Mucosa of descending colon (tissue), 3 donors: ENCODE measurements at regions not wholly inside any gene's neighbourhood (a gene's known extent, or its start where the extent isn't known, plus 50 kb on each side); places are given as distances from the start of the nearest gene placed in this dataset.

Source experiments
- ATAC-seq: fragments of 200-7000 bp; cut with Tn5 transposase; one replicate; pipeline ENCODE4 v1.9.1; 2020; ENCODE audit warnings: mild to moderate bottlenecking, moderate library complexity
- DNase-seq, 3 donors: peaks; one replicate each; pipeline ENCODE4 v3.0.0-alpha.2; 2020
- H3K36me3 ChIP-seq: fragments of 200-600 bp; one replicate; pipeline ENCODE4 v1.8.0; 2021; ENCODE audit warnings: low read depth, mild to moderate bottlenecking
- H3K4me1 ChIP-seq: fragments of 200-600 bp; one replicate; pipeline ENCODE4 v1.8.0; 2021; ENCODE audit warnings: low read depth, mild to moderate bottlenecking
- H3K4me3 ChIP-seq: fragments of 200-600 bp; one replicate; pipeline ENCODE4 v1.8.0; 2021; ENCODE audit warnings: mild to moderate bottlenecking
- H3K9me3 ChIP-seq: fragments of 200-600 bp; one replicate; pipeline ENCODE4 v1.8.0; 2021; ENCODE audit warnings: mild to moderate bottlenecking
- intact Hi-C, 2 donors: fragments of 100-400 bp; cut with DNase I in 1 of 2; cut with micrococcal nuclease in 1 of 2; formaldehyde crosslinking; loops; one replicate each; pipeline versions ENCODE4 v1.11.0 to v1.11.1; 2022; cut with DNase I, micrococcal nuclease
- TF ChIP-seq, protein P1 (sequence below): fragments of 200-600 bp; IDR thresholded peaks from one replicate; pipeline ENCODE4 v1.8.0; 2022; ENCODE audit warnings: antibody characterized with exemption, mild to moderate bottlenecking
- donor health status: DM: no; HTN: no; CAD: no; lungs with moderate emphysema.
- donor health status: DM: no; HTN: no; CAD: no.
- donor health status: DM: no; HTN: yes; CAD: no.

DNA sequence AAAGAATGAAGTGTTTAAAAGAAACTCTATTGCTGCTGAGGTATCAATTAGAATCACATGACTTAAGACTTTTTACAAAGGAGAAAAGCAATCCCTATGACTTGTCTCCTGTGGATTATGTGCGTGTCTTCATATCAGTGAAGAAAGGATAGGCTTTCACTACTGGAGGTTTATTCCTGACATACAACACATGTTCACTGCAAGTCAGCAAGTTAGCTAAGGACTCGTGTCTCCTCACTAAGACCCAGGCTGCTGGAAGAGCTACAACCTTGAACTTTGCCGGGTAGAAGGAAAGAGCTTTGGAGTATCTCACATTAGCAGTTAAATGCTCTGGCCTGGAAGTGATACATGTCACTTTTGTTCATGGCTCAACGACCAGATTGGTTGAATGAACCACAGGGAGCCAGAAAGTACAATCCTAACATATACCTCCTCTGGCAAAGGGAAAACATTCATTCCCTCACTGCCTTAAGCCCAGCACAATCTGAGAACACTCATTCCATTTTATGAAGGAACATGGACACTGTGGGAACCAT lies 215.3 kb downstream of the RNF152 start:
- H3K4me1 ChIP-seq = no peaks in the 10 kb centered on the region
- TF ChIP-seq, protein P1, sequence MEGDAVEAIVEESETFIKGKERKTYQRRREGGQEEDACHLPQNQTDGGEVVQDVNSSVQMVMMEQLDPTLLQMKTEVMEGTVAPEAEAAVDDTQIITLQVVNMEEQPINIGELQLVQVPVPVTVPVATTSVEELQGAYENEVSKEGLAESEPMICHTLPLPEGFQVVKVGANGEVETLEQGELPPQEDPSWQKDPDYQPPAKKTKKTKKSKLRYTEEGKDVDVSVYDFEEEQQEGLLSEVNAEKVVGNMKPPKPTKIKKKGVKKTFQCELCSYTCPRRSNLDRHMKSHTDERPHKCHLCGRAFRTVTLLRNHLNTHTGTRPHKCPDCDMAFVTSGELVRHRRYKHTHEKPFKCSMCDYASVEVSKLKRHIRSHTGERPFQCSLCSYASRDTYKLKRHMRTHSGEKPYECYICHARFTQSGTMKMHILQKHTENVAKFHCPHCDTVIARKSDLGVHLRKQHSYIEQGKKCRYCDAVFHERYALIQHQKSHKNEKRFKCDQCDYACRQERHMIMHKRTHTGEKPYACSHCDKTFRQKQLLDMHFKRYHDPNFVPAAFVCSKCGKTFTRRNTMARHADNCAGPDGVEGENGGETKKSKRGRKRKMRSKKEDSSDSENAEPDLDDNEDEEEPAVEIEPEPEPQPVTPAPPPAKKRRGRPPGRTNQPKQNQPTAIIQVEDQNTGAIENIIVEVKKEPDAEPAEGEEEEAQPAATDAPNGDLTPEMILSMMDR = no peak
- no peak for DNase-seq
- H3K4me3 ChIP-seq = no peak overlapping the region
- ATAC-seq = no peak
- no peaks in the 10 kb centered on the region for H3K36me3 ChIP-seq
- intact Hi-C loops = no loop called here
- H3K9me3 ChIP-seq = peaks cover 17% of the 10 kb centered on the region

DNA sequence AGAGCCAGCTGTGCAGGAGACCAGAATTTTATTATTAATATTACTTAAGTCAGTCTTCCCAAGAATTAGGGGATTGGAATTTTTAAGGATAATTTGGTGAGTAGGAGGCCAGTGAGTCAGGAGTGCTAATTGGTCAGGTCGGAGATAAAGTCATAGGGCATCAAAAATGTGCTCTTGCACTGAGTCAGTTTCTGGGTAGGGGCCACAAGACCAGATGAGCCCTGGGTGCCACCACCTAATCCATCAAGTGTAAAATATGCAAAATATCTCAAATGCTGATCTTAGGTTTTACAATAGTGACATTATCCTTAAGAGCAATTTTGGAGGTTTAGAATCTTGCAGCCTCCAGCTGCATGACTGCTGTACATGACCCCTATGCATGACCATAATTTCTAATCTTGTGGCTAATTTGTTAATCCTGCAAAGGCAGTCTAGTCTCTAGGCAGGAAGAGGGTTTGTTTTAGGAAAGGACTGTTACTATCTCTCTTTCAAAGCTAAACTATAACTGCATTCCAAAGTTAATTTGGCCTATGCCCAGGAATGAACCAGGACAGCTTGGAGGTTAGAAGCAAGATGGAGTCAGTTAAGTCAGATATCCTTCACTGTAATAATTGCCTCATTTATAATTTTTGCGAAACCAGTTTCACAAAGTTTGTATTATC lies 215.9 kb downstream of the RNF152 start:
- ATAC-seq = no peak
- H3K4me3 ChIP-seq = no peak overlapping the region

GRCh38 chr18:61669320-61669719 lies 223.5 kb downstream of the RNF152 start:
- Histone ChIP-seq H3K36me3 (no peaks in the 10 kb centered on the region), H3K9me3 (no peaks in the 10 kb centered on the region), H3K4me3 (no peak overlapping the region), H3K4me1 (peaks cover 6% of the 10 kb centered on the region)
- DNase-seq (no peak), ATAC-seq (peak; percentile 77)
- intact Hi-C loops = no loop called here
- TF ChIP-seq, protein P1 = no peak

More for the DNA sequence above, 215.9 kb downstream of the RNF152 start:
- no peaks in the 10 kb centered on the region for H3K36me3 ChIP-seq
- intact Hi-C loops = no loop called here
- no peaks in the 10 kb centered on the region for H3K4me1 ChIP-seq
- no peak for DNase-seq
- peaks cover 17% of the 10 kb centered on the region for H3K9me3 ChIP-seq
- TF ChIP-seq, protein P1 = no peak

DNA sequence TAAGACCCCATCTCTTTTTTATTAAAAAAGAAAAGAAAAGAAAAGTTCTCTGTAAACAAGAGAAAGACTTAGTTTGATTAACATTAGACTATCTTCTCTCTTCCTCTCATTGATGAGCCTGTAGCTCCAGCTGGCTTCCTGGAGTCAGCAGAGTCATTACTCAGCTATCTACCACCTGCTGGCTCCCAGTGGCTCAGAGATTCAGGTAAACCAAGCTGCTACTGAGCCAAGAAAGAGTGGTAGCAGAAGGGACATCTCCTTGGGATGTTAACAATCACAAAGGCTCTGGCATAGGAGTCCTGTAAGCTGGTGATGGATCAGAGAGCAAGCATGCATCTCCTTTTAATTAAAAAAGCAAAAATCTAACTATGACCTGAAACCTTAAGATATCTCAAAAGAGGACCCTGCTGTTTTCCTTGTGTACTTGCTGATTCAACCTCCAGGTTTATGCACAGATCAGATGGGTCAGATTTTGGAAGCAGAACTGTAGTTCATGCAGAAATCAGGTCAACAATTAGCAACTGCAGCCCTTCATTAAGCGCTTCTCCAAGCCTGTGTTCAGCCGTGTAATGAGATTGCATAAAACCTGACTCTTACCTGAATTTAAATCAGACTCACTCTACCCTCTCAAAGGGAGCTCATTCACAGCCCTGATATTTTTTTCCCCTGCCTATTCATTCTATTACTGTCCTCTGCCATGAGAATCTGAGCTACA lies 225.8 kb downstream of the RNF152 start:
- TF ChIP-seq, protein P1 = no peak
- peaks cover 6% of the 10 kb centered on the region for H3K4me1 ChIP-seq

GRCh38 chr18:61664419-61665084 lies 228.3 kb downstream of the RNF152 start:
- no peaks in the 10 kb centered on the region for H3K36me3 ChIP-seq
- DNase-seq (no peak), ATAC-seq (peak; percentile 90)

More for the DNA sequence above, 225.8 kb downstream of the RNF152 start:
- intact Hi-C loops = no loop called here
- H3K36me3 ChIP-seq = no peaks in the 10 kb centered on the region
- H3K4me3 ChIP-seq = no peak overlapping the region
- ATAC-seq (no peak), DNase-seq (no peak)
- no peaks in the 10 kb centered on the region for H3K9me3 ChIP-seq

More at GRCh38 chr18:61664419-61665084, 228.3 kb downstream of the RNF152 start:
- H3K9me3 ChIP-seq = no peaks in the 10 kb centered on the region
- H3K4me1 ChIP-seq = peaks cover 6% of the 10 kb centered on the region
- intact Hi-C loops = no loop called here
- TF ChIP-seq, protein P1 = no peak
- no peak overlapping the region for H3K4me3 ChIP-seq
